Neural cell (in vitro differentiated cells): ENCODE measurements at regions not wholly inside any gene's neighbourhood (a gene's known extent, or its start where the extent isn't known, plus 50 kb on each side); places are given as distances from the start of the nearest gene placed in this dataset.

Experiments used
- H2AFZ ChIP-seq: fragments of 200-600, 300-800 bp; sonication (generic), shearing (Covaris generic); 2 replicates; pipeline ENCODE4 v1.6.0; 2014; ENCODE audit warnings: low read depth, mild to moderate bottlenecking, antibody characterized with exemption, low read length, moderate library complexity
- H3F3A ChIP-seq: fragments of 200-600 bp; shearing (Covaris generic); 2 replicates; pipeline ENCODE4 v1.6.1; 2016; ENCODE audit warnings: mild to moderate bottlenecking, moderate library complexity, mixed read lengths, antibody characterized with exemption, low read length; ENCODE audit not compliant: insufficient read depth, poor library complexity, severe bottlenecking
- H3K27ac ChIP-seq: fragments of 200-600, 300-800 bp; sonication (generic), shearing (Covaris generic); 2 replicates; pipeline ENCODE4 v1.5.1; 2014; ENCODE audit warnings: mild to moderate bottlenecking, low read length, moderate library complexity
- H3K27me3 ChIP-seq: fragments of 300-800, 200-600 bp; sonication (generic), shearing (Covaris generic); 2 replicates; pipeline ENCODE4 v1.6.0; 2014; ENCODE audit warnings: mild to moderate bottlenecking, low read depth, low read length, moderate library complexity; ENCODE audit not compliant: insufficient read depth
- H3K36me3 ChIP-seq: fragments of 300-800, 200-600 bp; sonication (generic), shearing (Covaris generic); 2 replicates; pipeline ENCODE4 v1.5.1; 2014; ENCODE audit warnings: mild to moderate bottlenecking, antibody characterized with exemption, low read length, moderate library complexity; ENCODE audit not compliant: insufficient read depth
- H3K4me2 ChIP-seq: fragments of 300-800, 200-600 bp; sonication (generic), shearing (Covaris generic); 2 replicates; pipeline ENCODE4 v1.6.0; 2014; ENCODE audit warnings: mild to moderate bottlenecking, low read length
- H3K4me3 ChIP-seq: fragments of 300-800, 200-600 bp; sonication (generic), shearing (Covaris generic); 2 replicates; pipeline ENCODE4 v1.5.1; 2014; ENCODE audit warnings: mild to moderate bottlenecking, low read length, moderate library complexity
- H3K79me2 ChIP-seq: fragments of 200-600 bp; shearing (Covaris generic); replicated peaks from 2 replicates; pipeline ENCODE4 v1.6.0; 2014; ENCODE audit warnings: mild to moderate bottlenecking, low read length, moderate library complexity; ENCODE audit not compliant: insufficient read depth
- H3K9ac ChIP-seq: fragments of 300-800, 200-600 bp; sonication (generic), shearing (Covaris generic); 2 replicates; pipeline ENCODE4 v1.6.1; 2016; ENCODE audit warnings: mild to moderate bottlenecking, low read length, mixed read lengths
- H3K9me2 ChIP-seq: fragments of 200-600 bp; shearing (Covaris generic); 2 replicates; pipeline ENCODE4 v1.6.1; 2016; ENCODE audit warnings: mild to moderate bottlenecking, low read length, mixed read lengths; ENCODE audit not compliant: insufficient read depth
- H3K9me3 ChIP-seq: fragments of 200-600, 300-800 bp; sonication (generic), shearing (Covaris generic); 2 replicates; pipeline ENCODE4 v1.6.1; 2016; ENCODE audit warnings: mild to moderate bottlenecking, mixed run types, low read length, moderate library complexity, mixed read lengths
- H4K20me1 ChIP-seq: fragments of 200-600 bp; shearing (Covaris generic); 2 replicates; pipeline ENCODE4 v1.6.1; 2016; ENCODE audit warnings: mild to moderate bottlenecking, mixed run types; ENCODE audit not compliant: insufficient read depth
- EP300 ChIP-seq: fragments of 450-650 bp; conservative IDR thresholded peaks from 2 replicates; pipeline ENCODE4 v1.6.1; 2014; ENCODE audit warnings: antibody characterized with exemption, mild to moderate bottlenecking, moderate library complexity; ENCODE audit not compliant: poor library complexity, severe bottlenecking
- EZH2 ChIP-seq: fragments of 200-600, 300-800 bp; shearing (Covaris generic), sonication (generic); IDR thresholded peaks from 2 replicates; pipeline ENCODE4 v1.6.1; 2014; ENCODE audit warnings: antibody characterized with exemption, low read length, borderline replicate concordance, mild to moderate bottlenecking; ENCODE audit not compliant: insufficient read depth, poor library complexity, severe bottlenecking
- MXI1 ChIP-seq: fragments of 450-650 bp; conservative IDR thresholded peaks from 2 replicates; pipeline ENCODE4 v1.6.1; 2014; ENCODE audit warnings: antibody characterized with exemption, mild to moderate bottlenecking; ENCODE audit not compliant: poor library complexity, severe bottlenecking
- POLR2AphosphoS5 ChIP-seq: IDR thresholded peaks from 2 replicates; pipeline ENCODE4 v1.6.1; 2012
- RAD21 ChIP-seq: fragments of 450-650 bp; conservative IDR thresholded peaks from 2 replicates; pipeline ENCODE4 v1.6.1; 2014; ENCODE audit warnings: antibody characterized with exemption, mild to moderate bottlenecking, moderate library complexity
- SMC3 ChIP-seq: fragments of 450-650 bp; conservative IDR thresholded peaks from 2 replicates; pipeline ENCODE4 v1.6.1; 2014; ENCODE audit warnings: antibody characterized with exemption, mild to moderate bottlenecking, moderate library complexity; ENCODE audit not compliant: poor library complexity
- TAF1 ChIP-seq: IDR thresholded peaks from 2 replicates; pipeline ENCODE4 v1.6.1; 2012; ENCODE audit warnings: low read depth
- TF ChIP-seq, protein P1 (sequence below): IDR thresholded peaks from 2 replicates; pipeline ENCODE4 v1.6.1; 2012; ENCODE audit warnings: borderline replicate concordance
- TF ChIP-seq, protein P2 (sequence below): fragments of 450-650 bp; IDR thresholded peaks from 2 replicates; pipeline ENCODE4 v1.5.1; 2014; ENCODE audit warnings: antibody characterized with exemption, mild to moderate bottlenecking, moderate library complexity; ENCODE audit not compliant: poor library complexity, severe bottlenecking

DNA sequence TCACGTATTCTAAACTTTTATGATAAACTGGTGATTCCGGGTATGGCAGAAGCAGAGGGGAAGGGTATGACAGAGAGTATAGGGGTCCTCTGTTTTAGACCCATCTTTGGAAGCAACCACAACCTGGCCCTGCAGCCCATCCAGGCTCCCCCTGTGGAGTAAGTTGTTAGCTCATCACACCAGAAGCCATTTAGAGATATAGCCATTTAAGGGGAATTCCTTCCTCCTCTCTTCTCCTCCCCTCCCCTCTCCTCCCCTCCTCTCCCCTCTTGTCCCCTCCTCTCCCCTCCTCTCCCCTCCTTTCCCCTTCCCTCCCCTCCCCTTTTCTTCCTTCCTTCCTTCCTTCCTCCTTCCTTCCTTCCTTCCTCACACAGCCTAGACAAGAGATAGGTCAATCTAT is 197.3 kb upstream of the LDB2 start:
- Histone ChIP-seq H3F3A (no peaks in the 10 kb centered on the region), H3K36me3 (no peaks in the 10 kb centered on the region), H2AFZ (no peak overlapping the region), H3K9me3 (no peaks in the 10 kb centered on the region), H3K79me2 (no peaks in the 10 kb centered on the region), H3K9ac (no peak overlapping the region), H4K20me1 (no peaks in the 10 kb centered on the region), H3K9me2 (no peaks in the 10 kb centered on the region), H3K27me3 (no peaks in the 10 kb centered on the region), H3K27ac (no peak overlapping the region), H3K4me3 (no peak overlapping the region), H3K4me2 (no peak overlapping the region)
- no peak for TF ChIP-seq RAD21
- no peak for TF ChIP-seq SMC3
- TF ChIP-seq EZH2, result no peak
- TF ChIP-seq POLR2AphosphoS5, result no peak
- no peak for TF ChIP-seq EP300
- no peak for TF ChIP-seq MXI1
- TF ChIP-seq, protein P1, sequence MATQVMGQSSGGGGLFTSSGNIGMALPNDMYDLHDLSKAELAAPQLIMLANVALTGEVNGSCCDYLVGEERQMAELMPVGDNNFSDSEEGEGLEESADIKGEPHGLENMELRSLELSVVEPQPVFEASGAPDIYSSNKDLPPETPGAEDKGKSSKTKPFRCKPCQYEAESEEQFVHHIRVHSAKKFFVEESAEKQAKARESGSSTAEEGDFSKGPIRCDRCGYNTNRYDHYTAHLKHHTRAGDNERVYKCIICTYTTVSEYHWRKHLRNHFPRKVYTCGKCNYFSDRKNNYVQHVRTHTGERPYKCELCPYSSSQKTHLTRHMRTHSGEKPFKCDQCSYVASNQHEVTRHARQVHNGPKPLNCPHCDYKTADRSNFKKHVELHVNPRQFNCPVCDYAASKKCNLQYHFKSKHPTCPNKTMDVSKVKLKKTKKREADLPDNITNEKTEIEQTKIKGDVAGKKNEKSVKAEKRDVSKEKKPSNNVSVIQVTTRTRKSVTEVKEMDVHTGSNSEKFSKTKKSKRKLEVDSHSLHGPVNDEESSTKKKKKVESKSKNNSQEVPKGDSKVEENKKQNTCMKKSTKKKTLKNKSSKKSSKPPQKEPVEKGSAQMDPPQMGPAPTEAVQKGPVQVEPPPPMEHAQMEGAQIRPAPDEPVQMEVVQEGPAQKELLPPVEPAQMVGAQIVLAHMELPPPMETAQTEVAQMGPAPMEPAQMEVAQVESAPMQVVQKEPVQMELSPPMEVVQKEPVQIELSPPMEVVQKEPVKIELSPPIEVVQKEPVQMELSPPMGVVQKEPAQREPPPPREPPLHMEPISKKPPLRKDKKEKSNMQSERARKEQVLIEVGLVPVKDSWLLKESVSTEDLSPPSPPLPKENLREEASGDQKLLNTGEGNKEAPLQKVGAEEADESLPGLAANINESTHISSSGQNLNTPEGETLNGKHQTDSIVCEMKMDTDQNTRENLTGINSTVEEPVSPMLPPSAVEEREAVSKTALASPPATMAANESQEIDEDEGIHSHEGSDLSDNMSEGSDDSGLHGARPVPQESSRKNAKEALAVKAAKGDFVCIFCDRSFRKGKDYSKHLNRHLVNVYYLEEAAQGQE, result no peak

DNA sequence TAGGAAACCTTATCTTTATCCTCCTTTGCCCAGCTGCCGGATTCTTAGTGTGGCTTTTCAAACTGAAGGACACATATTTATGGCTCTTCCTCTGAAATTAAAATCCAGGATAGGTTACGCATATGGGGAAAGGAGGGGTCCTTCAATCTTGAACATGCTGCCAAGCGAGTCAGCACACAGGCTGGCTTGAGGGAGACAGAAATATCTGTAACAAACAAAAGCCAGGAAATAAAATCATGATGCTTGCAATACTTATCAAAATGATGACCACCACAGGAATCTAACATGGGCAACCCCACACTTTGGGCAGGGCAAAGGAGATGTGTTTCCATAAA is 196.4 kb upstream of the LDB2 start:
- Histone ChIP-seq H3K79me2 (no peaks in the 10 kb centered on the region), H3K9me3 (no peaks in the 10 kb centered on the region), H3K4me2 (no peak overlapping the region), H3K36me3 (no peaks in the 10 kb centered on the region), H4K20me1 (no peaks in the 10 kb centered on the region), H3K9ac (no peak overlapping the region), H3K9me2 (no peaks in the 10 kb centered on the region), H3K27me3 (no peaks in the 10 kb centered on the region), H3K27ac (no peak overlapping the region), H3F3A (no peaks in the 10 kb centered on the region), H2AFZ (no peak overlapping the region), H3K4me3 (no peak overlapping the region)
- TF ChIP-seq MXI1 (no peak), EZH2 (no peak), TAF1 (no peak), SMC3 (no peak), EP300 (no peak), RAD21 (no peak), POLR2AphosphoS5 (no peak)
- TF ChIP-seq, protein P1, result no peak
- TF ChIP-seq, protein P2, sequence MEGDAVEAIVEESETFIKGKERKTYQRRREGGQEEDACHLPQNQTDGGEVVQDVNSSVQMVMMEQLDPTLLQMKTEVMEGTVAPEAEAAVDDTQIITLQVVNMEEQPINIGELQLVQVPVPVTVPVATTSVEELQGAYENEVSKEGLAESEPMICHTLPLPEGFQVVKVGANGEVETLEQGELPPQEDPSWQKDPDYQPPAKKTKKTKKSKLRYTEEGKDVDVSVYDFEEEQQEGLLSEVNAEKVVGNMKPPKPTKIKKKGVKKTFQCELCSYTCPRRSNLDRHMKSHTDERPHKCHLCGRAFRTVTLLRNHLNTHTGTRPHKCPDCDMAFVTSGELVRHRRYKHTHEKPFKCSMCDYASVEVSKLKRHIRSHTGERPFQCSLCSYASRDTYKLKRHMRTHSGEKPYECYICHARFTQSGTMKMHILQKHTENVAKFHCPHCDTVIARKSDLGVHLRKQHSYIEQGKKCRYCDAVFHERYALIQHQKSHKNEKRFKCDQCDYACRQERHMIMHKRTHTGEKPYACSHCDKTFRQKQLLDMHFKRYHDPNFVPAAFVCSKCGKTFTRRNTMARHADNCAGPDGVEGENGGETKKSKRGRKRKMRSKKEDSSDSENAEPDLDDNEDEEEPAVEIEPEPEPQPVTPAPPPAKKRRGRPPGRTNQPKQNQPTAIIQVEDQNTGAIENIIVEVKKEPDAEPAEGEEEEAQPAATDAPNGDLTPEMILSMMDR, result no peak
